IPS-15b (cell line): ENCODE measurements at regions not wholly inside any gene's neighbourhood (a gene's known extent, or its start where the extent isn't known, plus 50 kb on each side); places are given as distances from the start of the nearest gene placed in this dataset.

Experiments used
- H3K27me3 ChIP-seq: one replicate; pipeline ENCODE4 v1.6.1; 2013; ENCODE audit warnings: low read length; ENCODE audit not compliant: control insufficient read depth, insufficient read depth
- H3K36me3 ChIP-seq: one replicate; pipeline ENCODE4 v1.6.1; 2013; ENCODE audit warnings: low read length; ENCODE audit not compliant: control insufficient read depth, insufficient read depth
- H3K4me1 ChIP-seq: one replicate; pipeline ENCODE4 v1.6.1; 2013; ENCODE audit warnings: mild to moderate bottlenecking, low read length; ENCODE audit not compliant: control insufficient read depth, insufficient read depth
- H3K4me3 ChIP-seq: one replicate; pipeline ENCODE4 v1.5.1; 2013; ENCODE audit warnings: low read depth, low read length
- H3K9ac ChIP-seq: one replicate; pipeline ENCODE4 v1.6.1; 2013; ENCODE audit warnings: low read depth, mild to moderate bottlenecking, low read length
- H3K9me3 ChIP-seq: one replicate; pipeline ENCODE4 v1.6.1; 2013; ENCODE audit warnings: mild to moderate bottlenecking, low read length; ENCODE audit not compliant: control insufficient read depth, insufficient read depth

DNA sequence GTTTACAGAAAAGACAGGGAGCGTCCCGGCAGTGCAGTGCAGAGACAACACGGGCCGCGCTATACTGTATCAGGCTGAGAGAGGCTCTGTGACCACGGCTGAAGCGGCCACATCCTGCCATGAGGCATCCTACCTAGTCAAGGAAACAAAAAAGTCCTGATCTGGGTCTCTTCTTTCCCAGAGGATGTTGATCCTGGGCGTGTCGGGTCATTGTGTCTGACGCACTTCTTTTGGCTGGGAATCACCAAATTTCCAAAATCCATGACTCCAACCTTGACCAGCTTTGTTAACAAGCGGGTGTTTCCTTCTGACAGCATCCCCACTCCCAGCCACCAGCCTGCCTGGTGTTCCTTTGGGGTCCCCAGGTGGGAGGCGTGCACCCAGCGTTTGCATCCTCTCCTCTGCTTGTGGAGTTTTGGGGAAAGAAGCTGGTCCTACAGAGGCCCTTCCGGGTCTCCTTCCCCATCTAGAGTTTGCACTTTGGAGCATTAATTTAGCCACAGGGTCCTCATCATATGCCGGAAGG, 91.4 kb upstream of the RAI14 start:
- no peak overlapping the region for H3K9ac ChIP-seq
- H3K4me3 ChIP-seq: no peak overlapping the region
- H3K27me3 ChIP-seq: no peaks in the 10 kb centered on the region
- peaks cover 13% of the 10 kb centered on the region for H3K4me1 ChIP-seq
- no peaks in the 10 kb centered on the region for H3K36me3 ChIP-seq
- H3K9me3 ChIP-seq: no peaks in the 10 kb centered on the region

GRCh38 chr5:34570143-34570542, 86.0 kb upstream of the RAI14 start:
- Histone ChIP-seq H3K4me3 (no peak overlapping the region), H3K4me1 (no peaks in the 10 kb centered on the region), H3K9ac (no peak overlapping the region), H3K36me3 (no peaks in the 10 kb centered on the region), H3K9me3 (no peaks in the 10 kb centered on the region), H3K27me3 (no peaks in the 10 kb centered on the region)

DNA sequence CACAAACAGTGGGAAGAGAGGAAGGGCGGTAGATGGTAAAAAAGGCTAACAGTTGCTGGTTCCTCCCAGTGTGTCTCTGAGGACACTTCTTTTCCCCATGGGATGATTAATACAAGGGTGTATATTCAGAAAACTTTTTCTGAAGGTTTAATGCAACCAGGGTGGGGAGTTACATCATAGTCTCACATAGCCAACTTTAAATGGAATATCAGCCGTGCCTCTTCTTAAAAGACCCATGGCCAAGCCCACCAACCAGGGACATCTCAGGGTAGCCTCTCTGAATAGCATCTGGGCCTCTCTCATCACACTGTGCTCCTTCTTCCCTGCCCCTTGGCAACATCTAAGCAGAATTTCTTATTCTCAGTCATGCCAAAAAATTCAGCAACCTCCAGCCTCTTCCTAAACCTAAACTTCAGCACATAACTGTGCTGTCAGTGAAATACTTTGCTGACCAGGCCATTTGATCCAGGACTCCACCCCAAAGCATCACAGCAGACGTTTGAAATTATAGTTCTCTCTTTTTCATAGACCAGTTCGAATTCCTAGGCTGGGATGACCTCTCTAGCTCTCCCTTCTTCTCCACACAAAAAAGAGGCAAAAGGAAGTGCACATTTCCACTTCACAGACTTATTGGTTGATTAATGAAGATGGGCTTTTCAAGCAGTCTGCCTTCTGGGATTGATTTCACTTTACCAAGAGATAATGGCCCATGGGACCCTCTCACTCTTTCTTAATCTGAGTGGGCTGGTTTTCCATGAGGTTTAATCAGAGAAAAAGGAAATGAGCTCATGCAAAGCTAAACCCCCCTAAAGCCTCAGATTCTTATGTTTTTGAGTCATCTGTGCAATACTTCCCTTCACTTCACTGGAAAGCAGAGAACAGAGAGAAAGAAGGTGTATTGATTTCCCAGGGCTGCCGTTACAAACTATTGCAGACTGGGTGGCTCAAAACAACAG, 85.1 kb upstream of the RAI14 start:
- H3K9me3 ChIP-seq: no peaks in the 10 kb centered on the region
- no peaks in the 10 kb centered on the region for H3K36me3 ChIP-seq
- no peaks in the 10 kb centered on the region for H3K27me3 ChIP-seq
- H3K4me1 ChIP-seq: no peaks in the 10 kb centered on the region
- no peak overlapping the region for H3K4me3 ChIP-seq
- no peak overlapping the region for H3K9ac ChIP-seq

DNA sequence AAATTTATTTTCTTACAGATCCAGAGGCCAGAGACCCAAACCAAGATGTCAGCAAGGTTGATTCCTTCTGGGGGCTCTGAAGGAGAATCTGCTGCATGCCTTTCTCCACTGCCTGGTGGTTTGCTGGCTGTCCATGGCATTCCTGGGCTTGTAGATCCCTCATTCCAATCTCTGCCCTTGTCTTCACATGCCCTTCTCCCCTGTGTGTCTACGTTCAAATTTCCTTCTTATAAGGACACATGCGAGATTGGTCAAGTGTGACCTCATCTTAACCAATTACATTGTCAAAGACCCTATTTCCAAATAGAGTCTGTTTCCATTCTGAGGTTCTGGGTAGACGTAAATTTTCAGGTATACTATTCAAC, 84.5 kb upstream of the RAI14 start:
- no peaks in the 10 kb centered on the region for H3K9me3 ChIP-seq
- no peaks in the 10 kb centered on the region for H3K36me3 ChIP-seq
- H3K4me3 ChIP-seq: no peak overlapping the region
- no peak overlapping the region for H3K9ac ChIP-seq
- H3K27me3 ChIP-seq: no peaks in the 10 kb centered on the region
- no peaks in the 10 kb centered on the region for H3K4me1 ChIP-seq

DNA sequence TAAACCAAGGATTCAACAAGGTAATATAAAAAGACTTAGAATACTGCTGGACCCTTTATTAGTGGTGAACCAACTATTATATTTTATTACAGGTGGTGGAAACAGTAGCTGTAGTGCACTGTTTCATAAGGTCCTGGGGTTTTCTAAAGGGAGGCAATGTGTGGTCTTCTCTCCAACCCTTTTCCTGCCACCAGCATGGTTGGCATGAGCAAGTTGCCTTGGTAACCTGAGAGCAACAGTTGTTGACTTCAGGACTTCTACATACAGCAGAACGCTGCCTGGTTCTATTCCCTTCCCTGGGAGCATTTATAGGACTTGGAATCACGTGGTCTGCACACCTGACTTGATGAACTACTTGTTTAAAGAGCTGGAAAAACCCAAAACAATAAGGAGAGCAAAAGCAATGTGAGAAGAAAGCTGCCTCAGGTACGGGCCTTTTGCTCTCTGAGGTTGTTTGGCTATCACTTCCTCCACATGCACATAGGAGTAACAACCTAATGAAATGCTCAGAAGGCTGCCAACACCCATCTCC, 81.1 kb upstream of the RAI14 start:
- Histone ChIP-seq H3K27me3 (no peaks in the 10 kb centered on the region), H3K4me3 (no peak overlapping the region), H3K9ac (no peak overlapping the region), H3K36me3 (no peaks in the 10 kb centered on the region), H3K4me1 (no peaks in the 10 kb centered on the region), H3K9me3 (no peaks in the 10 kb centered on the region)

GRCh38 chr5:34576891-34577666, 79.0 kb upstream of the RAI14 start:
- Histone ChIP-seq H3K9ac (no peak overlapping the region), H3K27me3 (no peaks in the 10 kb centered on the region), H3K9me3 (no peaks in the 10 kb centered on the region), H3K4me1 (no peaks in the 10 kb centered on the region), H3K4me3 (no peak overlapping the region), H3K36me3 (no peaks in the 10 kb centered on the region)

DNA sequence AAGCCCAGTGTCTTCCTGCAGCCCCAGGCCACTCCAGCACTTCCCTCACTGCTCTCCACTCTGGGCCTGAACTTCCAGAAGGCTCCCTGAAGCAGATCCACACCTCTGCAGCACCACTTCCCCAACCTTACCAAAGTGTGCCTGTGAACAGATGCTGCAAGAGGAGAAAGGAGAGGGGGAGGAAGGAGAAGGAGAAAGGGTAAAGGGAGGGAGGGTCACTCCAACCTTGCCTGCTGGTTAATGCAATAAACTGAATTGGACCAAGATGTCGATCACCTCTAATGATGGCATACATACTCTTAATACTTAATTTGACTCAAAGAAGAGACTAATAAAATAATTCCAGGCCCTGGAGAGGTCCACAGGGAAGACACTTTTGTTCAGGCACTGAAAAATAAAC, 77.2 kb upstream of the RAI14 start:
- H3K4me3 ChIP-seq: no peak overlapping the region
- H3K36me3 ChIP-seq: no peaks in the 10 kb centered on the region
- H3K4me1 ChIP-seq: no peaks in the 10 kb centered on the region
- no peaks in the 10 kb centered on the region for H3K9me3 ChIP-seq
- H3K9ac ChIP-seq: no peak overlapping the region
- H3K27me3 ChIP-seq: no peaks in the 10 kb centered on the region

DNA sequence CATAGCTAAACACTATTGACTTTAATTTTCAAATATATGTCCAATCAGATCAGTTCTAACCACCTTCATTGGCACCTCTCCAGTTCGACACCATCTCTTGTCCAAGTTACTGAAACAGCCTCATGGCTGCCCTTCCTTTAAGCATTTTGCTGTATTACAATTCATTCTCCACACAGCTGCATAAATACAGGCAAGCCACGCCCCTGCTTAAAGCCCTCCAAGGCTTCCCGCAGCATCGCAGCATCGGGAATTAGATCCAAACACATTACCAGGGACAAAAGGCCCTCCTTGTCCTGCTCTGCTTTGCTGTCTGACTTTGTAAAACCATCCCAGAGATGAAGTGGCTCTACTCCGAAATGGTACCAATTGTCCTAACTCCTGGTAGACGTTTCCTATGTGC, 75.1 kb upstream of the RAI14 start:
- H3K9ac ChIP-seq: no peak overlapping the region
- no peaks in the 10 kb centered on the region for H3K4me1 ChIP-seq
- no peaks in the 10 kb centered on the region for H3K9me3 ChIP-seq
- no peaks in the 10 kb centered on the region for H3K36me3 ChIP-seq
- H3K27me3 ChIP-seq: no peaks in the 10 kb centered on the region
- no peak overlapping the region for H3K4me3 ChIP-seq

GRCh38 chr5:34582371-34582770, 73.8 kb upstream of the RAI14 start:
- H3K4me1 ChIP-seq: peaks cover 4% of the 10 kb centered on the region

GRCh38 chr5:34583167-34583566, 73.0 kb upstream of the RAI14 start:
- Histone ChIP-seq H3K4me1 (peaks cover 12% of the 10 kb centered on the region), H3K36me3 (no peaks in the 10 kb centered on the region), H3K9me3 (no peaks in the 10 kb centered on the region), H3K4me3 (no peak overlapping the region), H3K9ac (no peak overlapping the region), H3K27me3 (no peaks in the 10 kb centered on the region)

More at GRCh38 chr5:34582371-34582770, 73.8 kb upstream of the RAI14 start:
- Histone ChIP-seq H3K9me3 (no peaks in the 10 kb centered on the region), H3K9ac (no peak overlapping the region), H3K36me3 (no peaks in the 10 kb centered on the region), H3K4me3 (no peak overlapping the region), H3K27me3 (no peaks in the 10 kb centered on the region)

DNA sequence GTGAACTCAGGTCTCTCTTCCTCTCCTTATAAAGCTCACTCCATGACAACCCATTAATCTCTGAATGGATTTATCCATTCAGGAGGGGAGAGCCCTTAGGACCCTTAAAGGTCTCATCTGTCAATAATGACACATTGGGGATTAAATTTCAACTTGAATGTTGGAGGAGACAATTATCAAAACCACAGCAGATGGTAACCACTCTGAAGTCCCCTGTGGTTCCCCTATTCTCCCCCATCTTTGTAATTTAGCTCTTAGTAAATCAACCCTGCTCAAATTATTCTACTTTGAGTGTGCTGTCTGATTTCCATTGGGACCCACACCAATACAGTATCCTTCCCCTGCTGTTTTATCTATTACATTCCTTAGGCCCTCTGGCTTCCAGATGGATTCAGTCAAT, 72.0 kb upstream of the RAI14 start:
- Histone ChIP-seq H3K27me3 (no peaks in the 10 kb centered on the region), H3K4me1 (peaks cover 14% of the 10 kb centered on the region), H3K9me3 (no peaks in the 10 kb centered on the region), H3K9ac (no peak overlapping the region), H3K36me3 (no peaks in the 10 kb centered on the region), H3K4me3 (no peak overlapping the region)
